CMK (cell line): ENCODE measurements at regions not wholly inside any gene's neighbourhood (a gene's known extent, or its start where the extent isn't known, plus 50 kb on each side); places are given as distances from the start of the nearest gene placed in this dataset.
"Not testable (repeated sequence)": the region's sequence is repeated elsewhere in the genome, so short reads cannot be mapped to it uniquely, and the experiment has no call there.

ENCODE experiments used
- DNase-seq: peaks from one replicate; pipeline ENCODE4 v3.0.0-alpha.2; 2010; ENCODE audit warnings: low read depth

DNA sequence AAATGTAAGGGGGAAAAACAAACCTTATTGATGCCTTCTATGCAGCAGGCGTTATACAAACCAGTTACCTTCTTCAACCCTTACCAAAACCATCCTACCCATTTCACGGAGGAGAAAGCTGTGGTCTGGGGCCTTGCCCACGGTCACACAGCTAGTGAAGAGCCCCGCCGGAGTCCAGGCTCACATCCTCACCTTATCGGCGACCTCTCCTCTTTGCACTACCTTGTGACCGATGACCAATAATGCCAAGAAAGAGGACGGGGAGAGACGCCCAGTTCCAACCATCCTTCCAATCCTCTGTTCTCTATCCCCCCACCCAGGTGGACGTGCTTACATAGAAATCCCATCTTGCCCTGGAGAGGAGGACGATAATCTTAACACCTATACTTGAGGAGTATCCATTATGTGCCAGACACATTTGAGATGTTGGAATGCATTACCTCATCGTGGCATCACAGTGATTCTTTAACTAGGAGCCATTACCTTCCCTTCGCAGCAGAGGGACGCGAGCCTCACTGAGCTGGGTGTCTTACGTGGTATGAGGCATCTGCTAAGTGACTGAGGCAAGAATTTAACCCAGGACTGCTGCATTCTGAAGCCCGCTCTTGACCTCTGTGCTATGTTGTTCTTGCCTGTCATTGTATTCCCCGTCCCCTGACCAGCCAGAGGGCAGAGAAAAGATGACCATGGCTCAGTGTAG, 253.7 kb upstream of the B3GAT1 start:
- DNase-seq: no peak

DNA sequence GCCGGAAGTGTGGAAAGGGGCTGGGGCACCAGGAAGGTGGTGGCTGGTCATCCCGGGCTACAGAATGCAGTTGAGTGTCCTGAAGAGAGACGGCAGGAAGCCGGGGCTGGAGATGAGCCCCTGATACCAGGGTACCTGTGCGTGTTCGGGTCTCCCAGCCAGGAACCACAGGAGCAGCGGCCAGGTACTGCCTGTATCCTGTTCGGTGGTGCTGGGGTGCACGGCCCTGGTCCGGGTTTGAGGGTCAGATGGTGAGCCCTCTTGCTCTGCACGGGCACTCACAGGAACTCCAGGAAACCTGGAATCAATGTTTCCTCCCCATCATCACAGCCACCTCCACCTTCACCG, 253.1 kb upstream of the B3GAT1 start:
- no peak for DNase-seq

DNA sequence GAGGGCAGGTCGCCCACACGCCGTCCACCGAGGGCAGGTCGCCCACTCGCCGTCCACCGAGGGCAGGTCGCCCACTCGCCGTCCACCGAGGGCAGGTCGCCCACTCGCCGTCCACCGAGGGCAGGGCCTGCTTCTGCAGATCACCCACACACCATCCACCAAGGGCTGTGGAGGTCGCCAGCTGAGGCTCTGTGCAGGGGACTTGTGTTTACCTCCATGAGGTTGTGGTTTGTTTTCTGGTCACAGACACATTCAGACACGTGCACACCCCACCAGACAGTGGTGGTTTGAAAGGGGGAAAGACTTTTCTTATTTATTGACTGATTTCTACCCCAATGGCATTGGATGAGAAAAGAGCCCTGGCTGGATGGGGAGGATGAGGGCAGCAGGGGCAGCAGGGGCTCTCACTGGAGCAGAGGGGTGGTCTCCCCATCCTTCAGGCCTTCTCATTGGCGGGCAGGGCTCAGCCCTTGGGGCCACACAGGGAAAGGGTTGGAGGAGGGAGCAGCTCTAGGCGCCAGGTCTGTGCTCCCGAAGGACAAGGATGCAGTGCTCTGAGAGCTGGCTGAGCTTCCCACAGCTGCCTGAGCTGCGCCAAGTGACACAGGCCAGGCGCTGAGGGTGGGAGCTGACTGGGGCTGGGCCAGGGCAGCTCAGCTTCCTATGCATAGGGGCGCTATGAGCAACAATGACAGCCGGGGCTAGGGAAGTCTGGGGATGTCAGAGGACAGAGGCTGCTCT, 252.6 kb upstream of the B3GAT1 start:
- DNase-seq: no peak

DNA sequence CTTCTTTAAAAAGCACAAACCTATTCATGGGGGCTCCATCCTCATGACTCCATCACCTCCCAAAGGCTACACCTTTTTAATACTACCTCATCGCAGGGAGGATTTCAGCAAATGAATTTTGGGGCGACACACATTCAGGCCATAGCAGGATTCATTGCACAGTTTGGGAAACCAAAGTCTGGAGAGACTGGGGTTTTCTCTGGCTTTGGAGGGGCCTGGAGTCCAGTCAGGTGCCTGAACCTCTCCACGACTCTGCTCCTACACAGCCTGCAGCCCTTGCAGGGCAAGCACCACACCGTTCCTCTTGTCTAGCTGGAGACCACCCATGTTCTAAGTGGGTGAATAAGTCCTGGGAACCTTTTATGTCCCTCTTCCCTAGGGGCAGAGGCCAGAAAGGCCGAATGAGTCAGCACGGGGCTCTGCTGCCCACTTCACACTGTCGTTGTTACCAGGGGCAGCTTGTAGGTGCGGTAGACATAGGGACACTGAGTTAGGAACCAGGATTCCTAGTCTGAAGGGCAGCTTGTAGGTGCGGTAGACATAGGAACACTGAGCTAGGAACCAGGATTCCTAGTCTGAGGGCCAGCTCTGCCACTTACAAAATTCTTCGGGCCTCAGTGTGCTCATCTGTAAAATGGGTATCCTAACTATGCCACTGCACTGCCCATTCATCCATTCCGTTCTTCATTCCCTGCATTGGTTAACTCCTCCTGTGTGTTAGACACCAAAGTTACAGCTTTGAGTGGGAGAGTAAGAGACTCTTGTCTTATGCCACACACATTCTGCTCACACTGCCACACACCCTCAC, 251.7 kb upstream of the B3GAT1 start:
- DNase-seq: no peak

DNA sequence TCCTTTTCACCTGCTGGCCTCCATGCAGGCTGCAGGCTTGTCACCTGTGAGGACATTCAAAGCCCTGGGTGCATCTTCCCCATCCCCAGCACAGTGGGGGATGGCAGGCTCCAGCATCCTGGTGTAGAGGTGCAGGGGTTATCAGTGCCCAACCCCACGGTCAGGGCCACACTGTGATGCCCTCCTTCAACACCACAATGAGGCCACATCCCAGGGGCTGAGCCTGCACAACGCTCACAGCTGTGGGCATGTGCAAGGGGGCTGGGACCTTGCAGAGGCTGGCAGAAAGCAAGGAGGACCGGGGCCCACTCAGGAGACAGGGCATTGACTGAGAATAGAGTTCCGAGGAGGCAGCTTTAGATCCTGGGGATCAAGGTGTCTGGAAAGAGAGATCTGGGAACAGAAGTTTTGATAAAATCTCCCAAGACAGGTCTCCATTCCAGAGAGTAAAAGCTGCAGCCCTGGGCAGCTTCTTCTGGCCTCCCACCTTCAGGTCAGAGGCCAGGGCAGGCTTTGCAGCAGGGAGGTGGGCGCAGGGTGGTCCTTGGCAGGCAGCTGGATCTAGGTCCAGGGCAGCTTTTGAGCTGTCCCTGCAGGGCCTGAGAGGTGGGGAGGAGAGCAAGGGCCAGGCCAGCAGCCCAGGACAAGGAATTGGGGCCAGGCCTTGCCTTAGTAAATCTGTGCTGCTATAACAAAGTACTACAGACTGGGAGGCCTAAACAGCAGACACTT, 250.8 kb upstream of the B3GAT1 start:
- DNase-seq: no peak

DNA sequence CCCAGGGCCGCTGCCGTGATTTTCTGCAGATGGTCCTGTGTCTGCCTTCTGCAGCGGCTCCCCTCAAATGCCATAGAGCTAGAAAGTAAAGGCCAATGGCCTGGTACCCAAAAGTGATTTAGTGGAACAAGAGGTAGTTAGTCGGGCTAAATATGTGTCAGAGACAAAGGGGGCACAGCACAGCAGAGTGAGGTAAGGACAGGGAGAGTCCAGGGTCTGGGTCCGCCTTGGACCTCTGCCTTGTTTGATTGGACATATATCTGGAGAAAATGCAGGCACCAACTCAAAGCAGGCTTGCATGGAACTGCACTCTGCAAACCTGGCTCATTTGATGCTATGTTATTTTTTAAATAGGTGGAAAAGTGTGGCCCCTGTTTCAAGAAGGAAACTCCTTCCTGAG, 249.6 kb upstream of the B3GAT1 start:
- no peak for DNase-seq

DNA sequence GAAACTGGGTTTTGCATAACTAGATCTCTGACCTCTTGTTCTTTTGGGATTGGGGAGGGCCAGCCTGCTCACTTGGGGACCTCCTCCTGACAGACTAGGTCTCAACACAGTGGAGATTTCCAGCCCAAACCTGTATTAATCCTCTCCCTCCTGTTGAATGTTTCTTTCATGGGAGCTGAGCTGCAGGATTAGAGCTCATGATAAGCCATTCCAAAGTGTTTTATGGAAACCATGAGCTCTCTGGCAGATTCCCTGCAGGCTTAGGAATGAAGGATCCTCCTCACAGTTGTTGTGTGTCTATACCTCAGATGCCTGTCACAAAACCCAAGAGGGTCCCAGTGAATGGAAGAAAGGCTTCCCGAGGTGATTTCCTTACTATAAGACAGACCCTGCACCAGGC, 248.4 kb upstream of the B3GAT1 start:
- DNase-seq: no peak

DNA sequence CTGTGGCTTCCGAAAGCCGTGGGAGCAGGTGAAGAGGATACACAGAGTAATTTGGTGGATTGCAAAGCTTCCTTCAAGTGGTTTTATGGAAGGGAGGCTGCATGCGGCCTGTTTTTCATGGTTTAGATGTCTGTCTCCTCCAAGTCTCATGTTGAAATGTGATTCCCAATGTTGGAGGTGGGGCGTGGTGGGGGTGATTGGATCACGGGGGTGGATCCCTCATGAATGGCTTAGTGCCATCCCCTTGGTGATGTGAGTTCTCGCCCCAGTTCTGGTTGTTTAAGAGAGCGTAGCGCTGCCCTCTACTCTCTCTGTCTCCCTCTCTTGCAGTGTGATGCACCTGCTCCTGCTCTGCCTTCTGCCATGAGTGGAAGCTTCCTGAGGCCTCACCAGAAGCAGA, 247.8 kb upstream of the B3GAT1 start:
- no peak for DNase-seq

DNA sequence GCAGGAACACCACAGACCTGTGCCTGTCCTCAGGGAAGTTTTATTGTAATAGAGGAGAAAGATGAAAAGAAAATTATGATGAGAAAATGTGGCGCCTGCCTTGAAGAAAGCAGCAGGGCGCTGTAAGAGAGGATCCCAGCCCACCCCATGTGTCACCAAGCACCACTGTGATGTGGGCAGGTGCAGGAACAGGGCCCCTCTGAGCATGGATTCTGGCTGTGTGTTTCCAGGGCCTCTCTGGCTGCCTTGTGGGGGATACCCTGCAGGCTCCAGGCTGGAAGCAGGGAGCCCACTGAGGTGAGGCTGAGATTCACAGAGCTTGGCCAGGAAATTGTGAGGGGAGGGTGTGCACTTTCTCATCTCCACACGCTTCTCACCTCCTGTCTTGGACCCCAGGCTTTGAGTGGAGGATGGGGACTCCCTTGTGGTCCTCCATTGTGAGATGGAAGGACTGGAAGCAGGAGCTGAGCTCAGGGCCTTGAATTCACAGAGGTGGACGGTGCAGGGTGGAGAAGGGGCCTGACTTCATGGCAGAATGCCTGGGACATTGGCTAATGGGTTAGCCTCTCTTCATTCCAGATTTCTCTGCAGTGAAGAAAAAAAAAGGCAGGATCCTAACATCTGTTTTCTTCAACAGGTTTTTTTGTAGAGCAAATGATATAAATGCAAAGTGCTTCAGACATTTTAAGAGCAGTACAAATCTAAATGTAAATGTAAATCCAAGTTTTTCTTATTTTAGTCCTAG, 246.6 kb upstream of the B3GAT1 start:
- DNase-seq: no peak

DNA sequence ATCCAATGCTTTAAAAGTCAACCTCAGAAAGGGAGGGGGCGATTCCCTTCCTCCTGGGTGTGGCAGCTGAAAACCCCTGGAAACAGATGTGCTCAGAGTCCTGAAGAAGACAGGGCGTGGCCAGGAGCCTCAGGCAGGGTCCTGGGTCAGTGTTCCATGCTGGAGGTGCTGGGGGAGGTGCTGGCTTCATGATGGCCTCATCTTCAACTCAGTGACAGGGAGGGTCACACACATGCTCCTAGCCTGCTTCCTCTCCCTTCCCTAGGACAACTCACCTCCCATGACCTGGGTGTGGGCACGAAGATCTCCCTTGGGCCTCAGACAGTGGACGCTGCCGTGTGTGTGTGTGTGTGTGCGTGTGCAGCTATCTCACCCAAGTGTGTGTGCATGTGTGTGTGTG, 245.6 kb upstream of the B3GAT1 start:
- DNase-seq: no peak

DNA sequence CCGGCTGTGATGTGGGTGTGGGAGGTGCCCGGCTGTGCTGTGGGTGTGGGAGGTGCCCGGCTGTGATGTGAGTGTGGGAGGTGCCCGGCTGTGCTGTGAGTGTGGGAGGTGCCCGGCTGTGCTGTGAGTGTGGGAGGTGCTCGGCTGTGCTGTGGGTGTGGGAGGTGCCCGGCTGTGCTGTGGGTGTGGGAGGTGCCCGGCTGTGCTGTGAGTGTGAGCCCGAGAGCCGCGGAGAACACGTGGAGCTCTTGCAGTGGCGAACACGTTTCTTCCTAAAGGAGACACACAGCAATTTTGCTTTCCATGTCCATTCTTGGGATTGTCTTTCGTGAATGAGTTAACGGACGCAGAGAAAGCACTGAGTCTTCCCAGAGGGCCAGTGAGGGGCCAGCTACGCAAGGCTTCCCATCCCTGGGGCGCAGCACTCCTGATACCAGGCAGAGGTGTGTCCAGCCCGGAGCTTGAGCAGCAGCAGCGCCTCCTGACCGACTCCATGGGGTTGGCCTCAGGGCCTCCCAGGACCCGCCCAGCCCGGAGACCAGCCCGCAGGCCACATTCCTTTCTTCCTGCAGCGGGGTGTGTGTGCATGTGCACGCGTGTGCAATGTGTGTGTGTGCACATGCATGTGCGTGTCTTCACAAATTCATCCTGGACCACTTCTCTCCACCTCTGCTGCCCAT, 245.0 kb upstream of the B3GAT1 start:
- no peak for DNase-seq

DNA sequence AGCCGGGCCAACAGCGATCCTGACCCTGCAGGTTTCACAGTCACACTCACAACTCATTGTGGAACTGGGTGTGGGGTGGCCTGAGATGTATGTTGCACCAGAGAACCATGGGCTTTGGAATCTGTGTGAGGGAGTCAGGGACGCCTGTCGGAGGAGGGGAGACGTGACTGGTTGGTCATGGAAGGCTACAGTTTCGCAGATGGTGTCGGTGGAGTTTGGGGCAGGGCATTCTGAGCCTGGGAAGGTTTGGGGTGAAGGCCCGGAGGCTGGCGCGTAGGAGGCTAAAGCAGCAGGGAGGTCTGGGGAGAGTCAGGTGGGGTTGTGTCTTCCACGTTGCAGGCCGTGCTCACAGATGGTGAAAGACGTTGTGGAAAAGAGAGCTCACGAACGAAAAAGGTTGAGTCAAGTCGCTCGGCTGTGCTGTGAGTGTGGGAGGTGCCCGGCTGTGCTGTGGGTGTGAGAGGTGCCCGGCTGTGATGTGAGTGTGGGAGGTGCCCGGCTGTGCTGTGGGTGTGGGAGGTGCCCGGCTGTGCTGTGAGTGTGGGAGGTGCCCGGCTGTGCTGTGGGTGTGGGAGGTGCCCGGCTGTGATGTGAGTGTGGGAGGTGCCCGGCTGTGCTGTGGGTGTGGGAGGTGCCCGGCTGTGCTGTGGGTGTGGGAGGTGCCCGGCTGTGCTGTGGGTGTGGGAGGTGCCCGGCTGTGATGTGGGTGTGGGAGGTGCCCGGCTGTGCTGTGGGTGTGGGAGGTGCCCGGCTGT, 244.2 kb upstream of the B3GAT1 start:
- not testable (repeated sequence) for DNase-seq

DNA sequence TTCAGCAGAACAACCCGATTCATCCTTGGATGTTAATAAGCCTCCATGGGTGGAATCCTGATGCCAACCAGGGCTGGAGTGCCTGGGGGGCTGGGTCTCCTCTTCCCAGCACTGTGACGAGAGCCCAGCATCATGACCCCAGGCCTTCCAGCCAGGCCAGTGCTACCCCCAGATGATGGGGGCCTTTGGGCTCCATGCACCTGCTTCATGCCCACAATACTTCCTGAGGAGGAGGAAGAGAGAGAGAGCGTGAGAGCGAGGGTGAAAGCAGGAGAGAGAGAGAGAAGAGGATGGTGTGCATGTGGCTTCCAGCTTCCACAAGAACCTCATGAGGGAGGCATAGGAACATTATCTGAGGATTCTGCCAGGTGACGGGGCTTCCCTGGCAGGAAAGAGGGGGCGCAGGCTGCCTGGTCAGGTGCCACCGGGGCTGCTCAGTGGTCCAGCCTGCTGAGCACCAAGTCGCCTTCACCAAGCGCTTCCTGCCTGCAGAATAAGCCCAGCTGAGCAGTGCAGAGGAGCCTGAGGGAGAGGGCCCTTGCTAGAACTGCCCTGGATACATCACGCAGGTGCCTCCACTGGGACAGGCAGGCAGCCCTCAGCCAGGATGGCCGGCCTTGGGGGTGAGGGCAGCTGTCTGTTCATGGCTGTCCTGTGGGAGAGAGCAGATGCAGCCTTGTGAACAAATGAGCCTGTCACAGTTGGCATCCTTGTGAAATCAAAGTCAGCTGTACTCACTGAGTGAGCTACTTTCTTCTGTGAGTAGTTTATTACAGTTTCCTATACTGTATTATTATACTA, 243.3 kb upstream of the B3GAT1 start:
- no peak for DNase-seq

DNA sequence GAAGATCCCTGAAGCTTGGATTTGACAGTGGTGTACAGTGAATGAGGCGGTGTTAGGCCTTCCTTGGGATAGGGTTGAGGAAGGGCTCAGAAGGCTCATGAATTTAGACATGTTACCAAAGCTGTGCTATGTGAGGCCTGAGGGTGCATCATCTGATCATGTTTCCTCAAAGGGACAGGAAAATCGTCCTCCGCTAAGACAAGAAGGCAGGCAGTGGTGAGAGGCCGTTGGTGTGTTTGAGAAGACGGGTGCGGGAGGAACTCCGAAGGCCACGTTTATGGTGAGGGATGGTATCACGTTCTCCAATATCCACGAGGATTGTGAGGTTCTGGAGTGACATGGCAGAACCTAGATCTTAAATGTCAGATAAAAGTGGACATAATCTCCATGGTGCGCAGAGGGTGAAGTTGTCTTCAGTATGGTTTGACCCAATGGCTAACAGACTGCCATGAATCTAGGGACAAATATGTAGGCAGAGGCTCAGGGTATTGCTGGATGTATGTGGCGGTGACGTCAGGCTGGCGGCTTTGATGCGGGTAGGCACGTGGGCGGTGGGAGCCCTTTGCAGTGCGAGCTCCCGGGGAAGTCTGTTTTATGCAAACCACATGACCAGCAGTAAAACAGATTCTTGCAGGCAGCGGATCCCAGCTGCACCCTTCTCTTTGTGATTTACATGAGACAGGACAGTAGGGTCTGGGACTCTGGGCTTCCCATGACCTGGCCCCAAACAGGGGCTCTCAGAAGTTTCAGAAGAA, 242.3 kb upstream of the B3GAT1 start:
- DNase-seq: no peak

DNA sequence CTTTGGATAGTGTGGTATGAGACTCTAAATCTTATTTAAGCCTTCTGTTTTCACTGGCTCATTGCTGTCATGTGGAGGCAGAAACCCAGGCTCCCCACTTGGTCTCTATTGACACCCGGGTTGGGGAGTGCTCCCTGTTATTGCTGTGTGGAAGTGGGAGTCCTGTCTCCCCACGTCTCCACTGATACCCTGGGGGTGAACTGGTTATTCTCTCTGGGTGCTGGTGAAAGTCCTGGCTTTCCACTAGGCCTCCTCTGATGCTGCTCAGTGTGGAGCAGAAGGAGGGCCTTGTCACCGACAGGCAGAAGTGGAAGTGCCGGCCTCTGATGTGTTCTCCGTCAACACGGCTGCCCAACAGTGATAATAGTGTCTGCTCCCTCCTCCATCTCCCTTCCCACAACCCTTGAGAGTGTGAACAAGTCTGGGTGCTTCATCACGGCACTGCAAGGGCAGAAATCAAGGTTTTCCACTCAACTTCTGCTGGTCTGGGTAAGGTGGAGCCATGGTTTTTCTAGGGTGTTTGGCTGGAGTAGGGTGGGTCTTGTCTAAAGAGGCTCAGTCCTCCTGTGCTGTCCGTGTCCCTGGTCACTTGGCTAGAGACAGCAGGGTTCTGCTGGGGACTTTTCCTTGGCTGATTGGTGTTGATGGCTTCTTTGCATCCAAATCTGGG, 240.7 kb upstream of the B3GAT1 start:
- no peak for DNase-seq

DNA sequence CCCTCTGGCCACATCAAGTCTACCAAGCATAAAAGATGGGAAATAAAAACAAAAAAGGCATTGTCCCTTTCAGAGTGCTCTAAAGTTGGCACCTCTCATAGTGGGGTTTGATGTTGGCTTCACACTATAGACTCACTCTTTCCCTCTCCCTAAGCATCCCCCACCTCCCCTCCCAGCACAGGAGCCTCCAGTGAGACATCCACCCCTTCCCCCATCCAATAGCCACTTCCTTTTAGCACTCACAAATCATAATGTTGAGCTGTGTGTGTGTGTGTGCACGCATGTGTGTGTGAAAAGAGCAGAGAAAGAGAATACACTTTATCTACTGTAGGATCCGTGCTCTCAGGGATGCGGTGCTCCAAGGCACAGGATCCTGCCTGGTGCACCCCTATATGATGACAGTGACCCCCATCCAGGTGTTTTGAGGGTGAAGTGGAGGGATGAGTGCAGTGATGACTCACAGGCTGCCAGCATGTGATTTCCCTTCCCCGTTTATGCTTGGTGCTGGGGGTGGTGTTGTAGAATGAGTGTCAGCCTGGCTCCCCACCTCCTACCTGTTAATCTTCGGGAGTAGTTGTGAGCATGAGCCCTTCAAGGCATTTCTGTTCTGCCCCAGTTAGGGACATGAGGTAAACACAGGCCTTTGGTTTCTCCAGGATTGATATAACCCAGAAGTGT, 235.2 kb upstream of the B3GAT1 start:
- no peak for DNase-seq

DNA sequence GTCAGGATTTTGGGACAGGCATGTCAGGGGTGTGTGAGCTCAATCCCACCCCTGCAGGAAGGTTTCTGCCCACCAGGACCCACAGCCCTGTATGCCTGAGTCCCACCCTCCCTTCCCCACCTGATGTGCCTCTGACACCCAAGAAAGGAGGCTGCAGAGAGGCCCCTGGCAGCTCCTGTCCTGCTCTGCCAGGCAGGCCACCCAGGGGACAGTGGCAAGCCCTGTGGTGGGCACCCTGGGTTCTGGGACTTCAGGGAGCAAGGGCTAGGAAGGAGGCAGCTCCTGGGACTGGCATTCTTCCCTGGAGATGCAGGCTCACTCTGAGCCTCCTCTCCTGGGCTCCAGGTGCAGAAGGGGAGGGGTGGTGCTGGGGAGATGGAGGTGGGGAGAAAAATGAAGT, 234.5 kb upstream of the B3GAT1 start:
- no peak for DNase-seq

DNA sequence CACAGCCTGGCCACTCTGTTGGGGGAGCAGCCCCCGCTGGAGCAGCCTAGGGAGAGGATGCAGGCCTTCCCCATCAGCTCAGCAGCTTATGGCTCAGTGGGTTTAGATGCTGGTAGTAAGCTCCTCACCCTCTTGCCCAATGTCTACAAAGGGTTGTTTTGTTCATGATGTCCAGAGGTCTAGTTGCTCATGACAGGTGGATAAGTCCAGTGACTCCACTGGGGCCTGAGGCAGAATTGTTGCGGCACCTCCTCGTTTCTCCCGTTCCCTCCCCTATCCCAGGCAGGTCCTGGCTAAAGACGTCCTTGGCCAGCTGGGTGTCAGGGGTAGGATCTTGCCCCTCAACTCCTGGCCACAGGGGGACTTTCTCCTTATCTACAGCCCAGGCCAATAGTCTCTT, 233.5 kb upstream of the B3GAT1 start:
- DNase-seq: no peak
